Cardiac fibroblast (primary cell): ENCODE measurements at regions not wholly inside any gene's neighbourhood (a gene's known extent, or its start where the extent isn't known, plus 50 kb on each side); places are given as distances from the start of the nearest gene placed in this dataset.
A peak's percentile ranks its signal among the peaks of the same experiment; 100 is the strongest.

Source experiments
- DNase-seq, 2 donors: peaks; one replicate each; pipeline versions ENCODE4 v3.0.0 to v3.0.0-alpha.2; 2010; ENCODE audit warnings: low read depth in 2 of 2
- H3K4me3 ChIP-seq, 2 donors: replicated peaks in 1 of 2; 1 replicate in 1 of 2; 2 replicates in 1 of 2; pipeline ENCODE4 v1.5.1; 2011; ENCODE audit warnings: low read depth in 2 of 2, low read length in 2 of 2, mild to moderate bottlenecking in 2 of 2, moderate library complexity in 1 of 2
- TF ChIP-seq, protein P1 (sequence below): IDR thresholded peaks from one replicate; pipeline ENCODE4 v1.5.1; 2011; ENCODE audit warnings: low read depth, mild to moderate bottlenecking, low read length, inconsistent platforms

DNA sequence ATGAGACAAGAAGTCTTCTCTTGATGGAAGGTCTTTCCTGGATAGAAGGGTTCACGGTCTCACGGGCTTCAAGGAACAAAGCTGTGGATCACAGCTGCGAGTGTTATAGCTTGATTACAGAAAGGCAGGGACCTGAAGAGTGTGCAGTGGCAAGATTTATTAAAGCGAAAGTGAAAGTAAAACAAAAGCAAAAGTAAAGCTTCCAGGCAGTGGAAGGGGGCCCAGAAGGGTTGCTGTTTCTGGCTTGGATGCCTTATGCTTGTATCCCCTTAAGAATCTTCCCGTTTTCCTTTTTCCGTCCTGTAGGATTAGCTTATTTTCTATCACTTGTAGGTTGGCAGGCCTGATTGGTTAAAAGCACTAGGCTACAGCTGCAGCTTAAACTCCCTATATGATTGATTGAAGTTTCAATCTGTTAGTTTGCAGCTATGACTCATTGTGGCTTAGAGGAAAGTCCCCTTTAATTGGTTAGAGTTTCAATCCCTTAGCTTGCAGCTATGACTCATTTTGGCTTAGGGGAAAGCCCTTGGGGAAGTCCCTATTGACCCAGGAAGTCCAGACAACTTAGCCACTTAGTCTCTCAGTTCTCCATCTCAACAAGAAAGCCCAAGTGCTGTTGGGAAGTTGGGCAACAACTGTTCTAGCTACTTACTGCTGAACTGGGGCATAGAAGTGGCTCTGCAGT, 183.7 kb upstream of the NLGN4Y start:
- H3K4me3 ChIP-seq: no peak overlapping the region
- DNase-seq: peak in 1 of 2 donors; percentile 51
- TF ChIP-seq, protein P1, sequence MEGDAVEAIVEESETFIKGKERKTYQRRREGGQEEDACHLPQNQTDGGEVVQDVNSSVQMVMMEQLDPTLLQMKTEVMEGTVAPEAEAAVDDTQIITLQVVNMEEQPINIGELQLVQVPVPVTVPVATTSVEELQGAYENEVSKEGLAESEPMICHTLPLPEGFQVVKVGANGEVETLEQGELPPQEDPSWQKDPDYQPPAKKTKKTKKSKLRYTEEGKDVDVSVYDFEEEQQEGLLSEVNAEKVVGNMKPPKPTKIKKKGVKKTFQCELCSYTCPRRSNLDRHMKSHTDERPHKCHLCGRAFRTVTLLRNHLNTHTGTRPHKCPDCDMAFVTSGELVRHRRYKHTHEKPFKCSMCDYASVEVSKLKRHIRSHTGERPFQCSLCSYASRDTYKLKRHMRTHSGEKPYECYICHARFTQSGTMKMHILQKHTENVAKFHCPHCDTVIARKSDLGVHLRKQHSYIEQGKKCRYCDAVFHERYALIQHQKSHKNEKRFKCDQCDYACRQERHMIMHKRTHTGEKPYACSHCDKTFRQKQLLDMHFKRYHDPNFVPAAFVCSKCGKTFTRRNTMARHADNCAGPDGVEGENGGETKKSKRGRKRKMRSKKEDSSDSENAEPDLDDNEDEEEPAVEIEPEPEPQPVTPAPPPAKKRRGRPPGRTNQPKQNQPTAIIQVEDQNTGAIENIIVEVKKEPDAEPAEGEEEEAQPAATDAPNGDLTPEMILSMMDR: no peak

DNA sequence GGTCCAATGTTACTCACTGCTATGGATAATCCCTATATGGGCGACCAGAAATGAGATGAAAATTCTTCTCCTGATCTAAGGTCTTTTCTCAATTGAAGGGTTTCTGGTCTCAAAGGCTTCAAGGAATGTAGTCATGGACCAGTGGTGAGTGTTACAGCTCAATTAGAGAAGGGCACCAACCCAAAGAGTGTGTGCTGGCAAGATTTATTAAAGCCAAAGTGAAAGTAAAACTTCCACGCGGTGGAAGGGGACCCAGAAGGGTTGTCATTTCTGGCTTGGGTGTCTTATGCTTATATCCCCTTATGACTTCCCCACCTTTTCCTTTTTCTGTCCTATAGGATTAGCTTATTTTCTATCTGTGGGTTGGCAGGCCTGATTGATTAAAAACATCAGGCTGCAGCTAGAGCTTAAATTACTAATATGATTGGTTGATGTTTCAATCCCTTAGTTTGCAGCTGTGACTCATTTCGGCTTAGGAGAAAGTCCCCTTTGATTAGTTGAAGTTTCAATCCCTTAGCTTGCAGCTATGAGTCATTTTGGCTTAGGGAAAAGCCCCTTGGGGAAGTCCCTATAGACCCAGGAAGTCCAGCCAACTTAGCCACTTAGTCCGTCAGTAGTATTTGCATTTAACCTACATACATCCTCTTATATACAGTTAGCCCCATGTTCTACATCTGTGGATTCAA, 179.5 kb upstream of the NLGN4Y start:
- TF ChIP-seq, protein P1: no peak
- DNase-seq: peak in 1 of 2 donors; percentile 0
- H3K4me3 ChIP-seq: no peak overlapping the region

DNA sequence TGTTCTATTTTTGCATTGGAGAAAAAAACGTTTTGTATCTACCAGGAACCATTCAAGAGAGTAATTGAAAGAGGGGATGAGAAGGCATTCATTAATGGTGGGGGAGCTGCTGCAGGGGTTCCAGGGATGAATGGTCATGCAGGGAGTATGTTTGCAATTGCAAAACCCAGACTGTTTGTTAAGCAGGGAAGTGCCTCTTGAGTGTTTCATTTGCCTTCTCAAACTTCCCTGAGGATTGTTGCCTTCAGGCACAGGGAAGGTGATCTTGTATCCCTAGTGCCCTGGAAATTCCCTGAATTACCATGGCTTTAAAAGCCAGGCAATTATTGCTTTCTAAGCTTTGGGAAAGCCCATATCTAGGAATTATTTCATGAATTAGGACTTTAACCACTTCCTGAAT, 172.7 kb upstream of the NLGN4Y start:
- TF ChIP-seq, protein P1: no peak
- DNase-seq: no peak

DNA sequence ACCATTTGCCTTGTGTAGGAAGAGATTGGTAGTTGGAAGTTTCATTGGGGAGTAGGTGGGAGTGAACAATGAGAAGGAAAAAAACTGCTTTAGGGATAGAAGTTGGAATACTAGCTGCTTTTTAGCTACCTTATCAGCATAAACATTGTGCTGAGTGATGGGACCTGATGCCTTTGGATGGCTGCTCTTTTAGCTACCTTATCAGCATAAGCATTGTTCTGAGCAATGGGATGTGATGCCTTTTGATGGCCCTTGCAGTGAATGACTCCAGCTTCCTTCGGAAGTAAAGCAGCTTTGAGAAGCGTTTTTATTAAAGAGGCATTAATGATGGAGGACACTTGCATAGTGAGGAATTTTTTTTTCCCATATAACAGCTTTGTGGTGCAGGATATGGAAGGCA, 168.2 kb upstream of the NLGN4Y start:
- no peak overlapping the region for H3K4me3 ChIP-seq
- no peak for DNase-seq
- TF ChIP-seq, protein P1: no peak

More for the DNA sequence above, 172.7 kb upstream of the NLGN4Y start:
- H3K4me3 ChIP-seq: no peak overlapping the region

DNA sequence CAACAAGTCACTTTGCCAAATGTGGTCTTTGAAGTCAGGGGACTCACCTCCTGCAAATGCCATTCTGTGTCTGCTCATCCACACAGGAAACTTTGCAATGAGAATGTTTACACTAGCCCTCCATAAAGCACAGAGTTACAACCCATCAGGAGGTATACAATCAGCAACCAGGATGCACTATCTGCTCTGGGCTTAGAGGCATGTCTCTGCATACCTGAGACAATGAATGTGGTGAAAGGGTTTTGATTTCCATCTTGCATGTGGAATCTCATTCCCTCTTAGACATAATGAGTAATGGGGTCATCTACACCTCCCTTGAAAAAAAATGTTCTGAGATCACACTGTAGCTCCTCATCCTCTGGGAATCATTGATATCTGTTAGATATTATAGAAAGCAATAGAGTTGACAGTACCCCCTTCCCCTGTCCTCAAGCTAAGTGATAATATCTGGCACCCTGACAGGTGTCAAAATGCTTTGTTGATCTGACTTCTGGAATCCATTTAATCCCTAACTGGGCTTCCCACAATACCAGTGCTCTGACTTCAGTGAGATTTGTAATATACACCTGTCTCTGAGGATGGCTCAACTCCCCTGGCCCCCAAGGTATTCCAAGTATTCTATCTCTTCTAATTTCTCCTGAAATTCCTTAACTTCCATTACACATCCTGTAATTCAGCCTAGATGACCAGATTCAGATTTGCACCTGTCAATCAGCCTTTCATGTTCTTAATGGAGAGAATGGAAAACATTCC, 163.4 kb upstream of the NLGN4Y start:
- no peak overlapping the region for H3K4me3 ChIP-seq
- DNase-seq: no peak
- TF ChIP-seq, protein P1: no peak

DNA sequence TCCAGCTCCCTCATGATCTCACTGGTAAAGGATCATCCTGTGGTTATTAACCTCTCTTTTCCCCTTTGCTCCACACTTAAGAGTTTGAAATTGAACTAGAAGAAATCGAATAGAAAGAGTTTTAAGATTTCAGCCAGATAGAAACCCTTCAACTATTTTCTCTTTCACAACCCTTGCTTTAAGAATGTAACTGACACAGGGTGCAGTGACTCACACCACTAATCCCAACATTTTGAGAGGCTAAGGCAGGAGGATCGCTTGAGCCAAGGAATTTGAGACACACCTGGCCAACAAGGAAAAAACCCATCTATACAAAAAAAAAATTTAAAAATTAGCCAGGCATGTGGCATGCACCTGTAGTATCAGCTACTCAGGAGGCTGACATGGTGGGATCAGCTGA, 150.7 kb upstream of the NLGN4Y start:
- TF ChIP-seq, protein P1: no peak
- DNase-seq: no peak
- H3K4me3 ChIP-seq: no peak overlapping the region
